ENCODE measurements at regions not wholly inside any gene's neighbourhood (a gene's known extent, or its start where the extent isn't known, plus 50 kb on each side); places are given as distances from the start of the nearest gene placed in this dataset.

GRCh38 chr2:22882643-22883042, 502.3 kb upstream of the KLHL29 start:
- TF ChIP-seq POLR2A (IDR thresholded peaks at IDR 0.05; ENCODE audit: low read depth, low read length) (no peak), POLR2AphosphoS5 (IDR thresholded peaks at IDR 0.05; ENCODE audit: low read depth, low read length) (no peak)
